ENCODE measurements at regions not wholly inside any gene's neighbourhood (a gene's known extent, or its start where the extent isn't known, plus 50 kb on each side); places are given as distances from the start of the nearest gene placed in this dataset.

- Histone ChIP-seq H3K9me3 (replicated peaks; ENCODE audit: control insufficient read depth, insufficient read depth, low read length) (no peaks in the 10 kb centered on the region), H3K9ac (replicated peaks; ENCODE audit: extremely low read depth, insufficient read depth, low read length) (no peak overlapping the region), H3K9me1 (replicated peaks; ENCODE audit: control insufficient read depth, extremely low read depth, insufficient read depth, low read length) (no peaks in the 10 kb centered on the region), H3K27me3 (ENCODE audit: control insufficient read depth in 2 of 2, insufficient read depth in 2 of 2, low read length in 2 of 2) (no peaks in the 10 kb centered on the region), H4K20me1 (replicated peaks; ENCODE audit: control insufficient read depth, extremely low read depth, insufficient read depth, low read length) (no peaks in the 10 kb centered on the region), H3K4me2 (ENCODE audit: insufficient read depth, low read length) (no peak overlapping the region), H3K4me3 (replicated peaks in 1 of 3; ENCODE audit: insufficient read depth in 1 of 3, low read depth in 1 of 3, low read length in 3 of 3) (no peak overlapping the region), H3K27ac (ENCODE audit: insufficient read depth, low read depth, low read length) (no peak overlapping the region), H2AFZ (ENCODE audit: low read depth, low read length) (no peak overlapping the region), H3K79me2 (ENCODE audit: control insufficient read depth, insufficient read depth, low read length) (no peaks in the 10 kb centered on the region), H3K36me3 (ENCODE audit: control insufficient read depth in 2 of 2, extremely low read depth in 1 of 2, insufficient read depth in 2 of 2, low read length in 2 of 2) (no peaks in the 10 kb centered on the region), H3K4me1 (ENCODE audit: control insufficient read depth, extremely low read depth, insufficient read depth, low read length) (no peaks in the 10 kb centered on the region)
- no peak for DNase-seq (ENCODE audit: low read depth, low spot score)
- intact Hi-C loops (cut with micrococcal nuclease) (no loop called here), dilution Hi-C loops (cut with MboI; ENCODE audit: extremely low pct_ligation_motif_present, low sequenced_read_pairs) (no loop called here)
- ChIA-PET CTCF (no interaction called here), POLR2A (no interaction called here)
- BruUV-seq (replicated peaks), result no TSS peak
- FAIRE-seq, result no peak
- TF ChIP-seq GATA2 (IDR thresholded peaks at IDR 0.05; ENCODE audit: insufficient read depth, insufficient read length, low read depth, low read length), result no peak
- TF ChIP-seq JUN (IDR thresholded peaks at IDR 0.05; ENCODE audit: borderline replicate concordance, insufficient read depth, insufficient read length, low read depth), result no peak
- no peak for TF ChIP-seq FOS (IDR thresholded peaks at IDR 0.05; ENCODE audit: borderline replicate concordance, insufficient read depth, low read length)
- TF ChIP-seq POLR2A (IDR thresholded peaks at IDR 0.05; ENCODE audit: low read depth, low read length), result no peak
- no peak for TF ChIP-seq MYC (IDR thresholded peaks at IDR 0.05; ENCODE audit: low read depth, low read length)
- no peak for TF ChIP-seq POLR2AphosphoS5 (IDR thresholded peaks at IDR 0.05; ENCODE audit: insufficient read depth, low read depth, low read length)
- TF ChIP-seq EZH2 (IDR thresholded peaks at IDR 0.05; ENCODE audit: borderline replicate concordance, low read depth, low read length, severe bottlenecking), result no peak
- TF ChIP-seq, protein P1, sequence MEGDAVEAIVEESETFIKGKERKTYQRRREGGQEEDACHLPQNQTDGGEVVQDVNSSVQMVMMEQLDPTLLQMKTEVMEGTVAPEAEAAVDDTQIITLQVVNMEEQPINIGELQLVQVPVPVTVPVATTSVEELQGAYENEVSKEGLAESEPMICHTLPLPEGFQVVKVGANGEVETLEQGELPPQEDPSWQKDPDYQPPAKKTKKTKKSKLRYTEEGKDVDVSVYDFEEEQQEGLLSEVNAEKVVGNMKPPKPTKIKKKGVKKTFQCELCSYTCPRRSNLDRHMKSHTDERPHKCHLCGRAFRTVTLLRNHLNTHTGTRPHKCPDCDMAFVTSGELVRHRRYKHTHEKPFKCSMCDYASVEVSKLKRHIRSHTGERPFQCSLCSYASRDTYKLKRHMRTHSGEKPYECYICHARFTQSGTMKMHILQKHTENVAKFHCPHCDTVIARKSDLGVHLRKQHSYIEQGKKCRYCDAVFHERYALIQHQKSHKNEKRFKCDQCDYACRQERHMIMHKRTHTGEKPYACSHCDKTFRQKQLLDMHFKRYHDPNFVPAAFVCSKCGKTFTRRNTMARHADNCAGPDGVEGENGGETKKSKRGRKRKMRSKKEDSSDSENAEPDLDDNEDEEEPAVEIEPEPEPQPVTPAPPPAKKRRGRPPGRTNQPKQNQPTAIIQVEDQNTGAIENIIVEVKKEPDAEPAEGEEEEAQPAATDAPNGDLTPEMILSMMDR (IDR thresholded peaks at IDR 0.05; ENCODE audit: extremely low read depth in 1 of 2, insufficient read depth in 1 of 2, low read depth in 1 of 2, low read length in 2 of 2), result no peak
- TF ChIP-seq, protein P2, sequence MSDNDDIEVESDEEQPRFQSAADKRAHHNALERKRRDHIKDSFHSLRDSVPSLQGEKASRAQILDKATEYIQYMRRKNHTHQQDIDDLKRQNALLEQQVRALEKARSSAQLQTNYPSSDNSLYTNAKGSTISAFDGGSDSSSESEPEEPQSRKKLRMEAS (IDR thresholded peaks at IDR 0.05; ENCODE audit: insufficient read depth, insufficient read length), result no peak
Measured at GRCh38 chr14:80395031-80395430, 183.7 kb upstream of the DIO2 start.

All from endothelial cell of umbilical vein (primary cell).